ENCODE measurements at regions not wholly inside any gene's neighbourhood (a gene's known extent, or its start where the extent isn't known, plus 50 kb on each side); places are given as distances from the start of the nearest gene placed in this dataset.

DNA sequence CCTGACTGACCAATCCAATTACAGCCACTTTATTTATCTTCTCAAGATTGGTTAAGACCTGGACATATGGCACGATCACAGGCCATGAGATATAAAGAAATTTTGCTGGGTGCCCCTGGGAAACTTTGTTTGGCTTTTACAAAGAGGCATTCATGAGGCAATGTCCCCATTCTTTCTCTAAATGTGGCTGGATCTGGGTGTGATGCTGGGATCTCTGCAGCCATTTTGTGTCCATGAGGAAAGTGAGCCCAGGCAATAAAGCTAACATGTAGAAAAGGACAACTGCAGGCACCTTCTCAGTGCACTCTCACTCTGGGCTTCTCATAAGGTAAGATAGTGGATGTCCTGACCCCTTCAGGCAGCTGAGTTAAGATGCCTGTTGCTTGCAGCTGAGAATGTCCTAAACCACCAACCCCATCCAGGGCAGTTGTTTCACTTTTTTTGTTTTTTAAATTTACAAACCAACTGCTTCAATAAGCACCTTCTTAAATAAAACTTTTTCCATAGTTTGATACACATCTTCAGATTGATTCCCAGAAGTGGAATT lies 372.3 kb downstream of the MIAT start:
- TF ChIP-seq, protein P1, sequence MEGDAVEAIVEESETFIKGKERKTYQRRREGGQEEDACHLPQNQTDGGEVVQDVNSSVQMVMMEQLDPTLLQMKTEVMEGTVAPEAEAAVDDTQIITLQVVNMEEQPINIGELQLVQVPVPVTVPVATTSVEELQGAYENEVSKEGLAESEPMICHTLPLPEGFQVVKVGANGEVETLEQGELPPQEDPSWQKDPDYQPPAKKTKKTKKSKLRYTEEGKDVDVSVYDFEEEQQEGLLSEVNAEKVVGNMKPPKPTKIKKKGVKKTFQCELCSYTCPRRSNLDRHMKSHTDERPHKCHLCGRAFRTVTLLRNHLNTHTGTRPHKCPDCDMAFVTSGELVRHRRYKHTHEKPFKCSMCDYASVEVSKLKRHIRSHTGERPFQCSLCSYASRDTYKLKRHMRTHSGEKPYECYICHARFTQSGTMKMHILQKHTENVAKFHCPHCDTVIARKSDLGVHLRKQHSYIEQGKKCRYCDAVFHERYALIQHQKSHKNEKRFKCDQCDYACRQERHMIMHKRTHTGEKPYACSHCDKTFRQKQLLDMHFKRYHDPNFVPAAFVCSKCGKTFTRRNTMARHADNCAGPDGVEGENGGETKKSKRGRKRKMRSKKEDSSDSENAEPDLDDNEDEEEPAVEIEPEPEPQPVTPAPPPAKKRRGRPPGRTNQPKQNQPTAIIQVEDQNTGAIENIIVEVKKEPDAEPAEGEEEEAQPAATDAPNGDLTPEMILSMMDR (IDR thresholded peaks at IDR 0.05) = no peak
- TF ChIP-seq POLR2A (IDR thresholded peaks at IDR 0.05) = no peak
